MM.1S (cell line): ENCODE measurements at regions not wholly inside any gene's neighbourhood (a gene's known extent, or its start where the extent isn't known, plus 50 kb on each side); places are given as distances from the start of the nearest gene placed in this dataset.
"Not testable (repeated sequence)": the region's sequence is repeated elsewhere in the genome, so short reads cannot be mapped to it uniquely, and the experiment has no call there.

Experiments
- DNase-seq: peaks from one replicate; pipeline ENCODE4 v3.0.0-alpha.2; 2015
- H2AFZ ChIP-seq: fragments of 300-600 bp; sonication (generic); 2 replicates; pipeline ENCODE4 v1.6.0; 2016; ENCODE audit warnings: antibody characterized with exemption, low read length
- H3F3A ChIP-seq: fragments of 300-600 bp; sonication (generic); 2 replicates; pipeline ENCODE4 v1.6.1; 2016; ENCODE audit warnings: mild to moderate bottlenecking, antibody characterized with exemption, low read length, moderate library complexity, mixed read lengths; ENCODE audit not compliant: insufficient read depth
- H3K27ac ChIP-seq: fragments of 300-600 bp; sonication (generic); 2 replicates; pipeline ENCODE4 v1.5.1; 2016; ENCODE audit warnings: mild to moderate bottlenecking, low read length
- H3K27me3 ChIP-seq: fragments of 300-600 bp; sonication (generic); replicated peaks from 2 replicates; pipeline ENCODE4 v1.6.0; 2016; ENCODE audit warnings: low read length; ENCODE audit not compliant: insufficient read depth
- H3K36me3 ChIP-seq: fragments of 300-600 bp; sonication (generic); replicated peaks from 2 replicates; pipeline ENCODE4 v1.6.1; 2016; ENCODE audit warnings: mild to moderate bottlenecking, low read length, mixed read lengths; ENCODE audit not compliant: insufficient read depth
- H3K4me1 ChIP-seq: fragments of 300-600 bp; sonication (generic); 2 replicates; pipeline ENCODE4 v1.6.1; 2016; ENCODE audit warnings: low read length, mixed read lengths
- H3K4me2 ChIP-seq: fragments of 300-600 bp; sonication (generic); 2 replicates; pipeline ENCODE4 v1.6.0; 2016; ENCODE audit warnings: low read depth, low read length
- H3K4me3 ChIP-seq: fragments of 300-600 bp; sonication (generic); 2 replicates; pipeline ENCODE4 v1.5.1; 2016; ENCODE audit warnings: low read length, mixed read lengths
- H3K79me2 ChIP-seq: fragments of 300-600 bp; sonication (generic); 2 replicates; pipeline ENCODE4 v1.6.1; 2016; ENCODE audit warnings: mixed run types, low read length, mixed read lengths
- H3K9ac ChIP-seq: fragments of 300-600 bp; sonication (generic); 2 replicates; pipeline ENCODE4 v1.6.1; 2016; ENCODE audit warnings: low read length, mixed read lengths
- H3K9me2 ChIP-seq: fragments of 300-600 bp; sonication (generic); replicated peaks from 2 replicates; pipeline ENCODE4 v1.6.1; 2016; ENCODE audit warnings: mild to moderate bottlenecking, low read length, mixed read lengths; ENCODE audit not compliant: insufficient read depth
- H3K9me3 ChIP-seq: fragments of 300-600 bp; sonication (generic); replicated peaks from 2 replicates; pipeline ENCODE4 v1.6.1; 2016; ENCODE audit warnings: mild to moderate bottlenecking, low read length, mixed read lengths; ENCODE audit not compliant: insufficient read depth
- H4K20me1 ChIP-seq: fragments of 300-600 bp; sonication (generic); 2 replicates; pipeline ENCODE4 v1.6.1; 2016; ENCODE audit warnings: mild to moderate bottlenecking, low read length, moderate library complexity, mixed read lengths; ENCODE audit not compliant: insufficient read depth
- CTCF ChIP-seq: fragments of 300-600 bp; sonication (generic); IDR thresholded peaks from 2 replicates; pipeline ENCODE4 v1.5.1; 2016; ENCODE audit warnings: antibody characterized with exemption, low read length, mixed read lengths
- EZH2 ChIP-seq: fragments of 300-600 bp; sonication (generic); optimal IDR thresholded peaks from 2 replicates; pipeline ENCODE3; 2017; ENCODE audit warnings: low read depth, mild to moderate bottlenecking, antibody characterized with exemption, low read length, mixed read lengths
- EZH2phosphoT487 ChIP-seq: fragments of 300-600 bp; sonication (generic); IDR thresholded peaks from 2 replicates; pipeline ENCODE4 v1.6.1; 2018; ENCODE audit warnings: antibody characterized with exemption, low read length

DNA sequence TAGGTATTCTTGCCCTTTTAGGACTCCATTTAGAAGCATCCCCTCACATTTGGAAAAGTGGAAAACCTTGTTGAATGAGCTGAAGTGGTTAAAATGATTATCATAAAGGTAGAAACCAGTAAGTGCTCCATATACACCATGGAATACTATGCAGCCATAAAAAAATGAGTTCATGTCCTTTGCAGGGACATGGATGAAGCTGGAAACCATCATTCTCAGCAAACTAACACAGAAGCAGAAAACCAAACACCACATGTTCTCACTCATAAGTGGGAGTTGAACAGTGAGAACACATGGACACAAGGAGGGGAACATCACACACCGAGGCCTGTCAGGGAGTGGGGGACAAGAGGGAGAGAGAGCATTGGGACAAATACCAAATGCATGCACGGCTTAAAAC lies 103.8 kb upstream of the GRK3 start:
- H4K20me1 ChIP-seq, H3K9ac ChIP-seq, H3K27ac ChIP-seq, H3K79me2 ChIP-seq, H3K27me3 ChIP-seq, H3K9me2 ChIP-seq, H3K4me2 ChIP-seq, H3K36me3 ChIP-seq, DNase-seq, H3K4me1 ChIP-seq, H3K4me3 ChIP-seq, H3K9me3 ChIP-seq, H3F3A ChIP-seq, H2AFZ ChIP-seq: not testable (repeated sequence)

DNA sequence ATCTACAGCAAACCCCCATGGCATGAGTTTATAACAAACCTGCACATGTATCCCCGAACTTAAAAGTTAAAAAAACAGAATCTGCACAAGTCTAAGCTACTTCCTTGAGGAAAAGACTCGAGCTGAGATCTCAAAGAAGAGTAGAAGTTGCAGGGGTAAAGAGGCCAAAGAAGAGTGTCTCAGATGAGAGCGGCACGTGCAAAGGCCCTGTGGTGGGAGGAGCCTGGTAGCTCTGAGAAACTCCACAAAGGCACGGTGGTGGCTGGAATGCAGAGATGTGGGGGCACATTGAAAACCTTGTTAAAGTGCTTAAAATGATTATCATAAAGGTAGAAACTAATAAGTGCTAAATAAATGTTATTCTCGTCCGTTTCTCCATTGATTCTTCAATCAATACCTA lies 103.2 kb upstream of the GRK3 start:
- no peaks in the 10 kb centered on the region for H3K9me2 ChIP-seq
- no peak overlapping the region for H3K27ac ChIP-seq
- no peak overlapping the region for H3K4me2 ChIP-seq
- no peak overlapping the region for H3K9ac ChIP-seq
- H2AFZ ChIP-seq, result no peak overlapping the region
- no peak for TF ChIP-seq EZH2phosphoT487
- TF ChIP-seq EZH2, result no peak
- TF ChIP-seq CTCF, result no peak
- no peaks in the 10 kb centered on the region for H3K36me3 ChIP-seq
- no peaks in the 10 kb centered on the region for H3K27me3 ChIP-seq
- no peaks in the 10 kb centered on the region for H3K4me1 ChIP-seq
- H4K20me1 ChIP-seq, result no peaks in the 10 kb centered on the region
- H3K79me2 ChIP-seq, result peaks cover 4% of the 10 kb centered on the region; the same call in 1 of the 2 replicates
- no peaks in the 10 kb centered on the region for H3K9me3 ChIP-seq
- H3F3A ChIP-seq, result no peaks in the 10 kb centered on the region
- no peak overlapping the region for H3K4me3 ChIP-seq
- DNase-seq, result no peak

GRCh38 chr22:25462474-25463346 lies 101.8 kb upstream of the GRK3 start:
- not testable (repeated sequence) for H3K27me3 ChIP-seq, H3K4me1 ChIP-seq, H3K9me3 ChIP-seq, H3F3A ChIP-seq, H3K4me3 ChIP-seq, H3K27ac ChIP-seq, H3K9ac ChIP-seq, H2AFZ ChIP-seq, H3K4me2 ChIP-seq, H3K79me2 ChIP-seq, H4K20me1 ChIP-seq, H3K36me3 ChIP-seq, H3K9me2 ChIP-seq
- TF ChIP-seq CTCF, result peak; percentile 94
- DNase-seq, result peak; percentile 58

DNA sequence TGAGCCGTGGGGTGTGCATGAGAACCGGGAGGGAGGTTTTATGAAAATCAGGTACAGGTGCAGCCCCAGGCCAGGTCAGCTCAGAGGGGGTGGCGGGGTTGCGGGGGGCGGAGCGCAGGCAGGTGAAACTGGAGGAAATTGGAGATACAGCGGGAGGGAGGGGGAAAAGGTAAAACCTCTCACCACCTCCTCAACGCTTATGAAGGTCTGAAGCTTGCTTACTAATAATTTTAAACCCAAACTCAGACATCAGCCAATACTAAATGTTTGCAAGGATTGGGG lies 101.2 kb upstream of the GRK3 start:
- H3K36me3 ChIP-seq, H2AFZ ChIP-seq: not testable (repeated sequence)

DNA sequence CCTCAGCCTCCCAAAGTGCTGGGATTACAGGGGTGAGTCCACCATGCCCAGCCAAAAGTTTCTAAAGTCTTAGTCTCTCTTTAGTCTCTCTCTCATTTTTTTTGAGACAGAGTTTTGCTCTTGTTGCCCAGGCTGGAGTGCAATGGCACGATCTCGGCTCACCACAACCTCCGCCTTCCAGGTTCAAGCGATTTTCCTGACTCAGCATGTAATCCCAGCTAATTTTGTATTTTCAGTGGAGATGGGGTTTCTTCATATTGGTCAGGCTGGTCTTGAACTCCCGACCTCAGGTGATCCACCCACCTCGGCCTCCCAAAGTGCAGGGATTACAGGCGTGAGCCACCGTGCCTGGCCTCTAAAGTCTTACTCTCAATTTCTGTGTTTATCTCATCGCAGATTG lies 100.1 kb upstream of the GRK3 start:
- H4K20me1 ChIP-seq, H3K79me2 ChIP-seq, H3K4me3 ChIP-seq, H2AFZ ChIP-seq, H3K9ac ChIP-seq, DNase-seq, H3K36me3 ChIP-seq, H3F3A ChIP-seq, H3K4me1 ChIP-seq, H3K27me3 ChIP-seq, H3K27ac ChIP-seq, H3K4me2 ChIP-seq, H3K9me3 ChIP-seq, H3K9me2 ChIP-seq: not testable (repeated sequence)

More for the DNA sequence above, 101.2 kb upstream of the GRK3 start:
- H4K20me1 ChIP-seq, H3F3A ChIP-seq, H3K27me3 ChIP-seq, H3K4me1 ChIP-seq, H3K9me3 ChIP-seq, H3K4me2 ChIP-seq, H3K27ac ChIP-seq, H3K9ac ChIP-seq, H3K9me2 ChIP-seq, DNase-seq, H3K79me2 ChIP-seq, H3K4me3 ChIP-seq: not testable (repeated sequence)
